ENCODE measurements at regions not wholly inside any gene's neighbourhood (a gene's known extent, or its start where the extent isn't known, plus 50 kb on each side); places are given as distances from the start of the nearest gene placed in this dataset.

- no peak for TF ChIP-seq CTCF (IDR thresholded peaks at IDR 0.05)
- TF ChIP-seq EP300 (IDR thresholded peaks at IDR 0.05): no peak
These were observed 53.1 kb upstream of the SNX9 start for GRCh38 chr6:157769776-157770426.

All from tibial nerve (tissue), 4 donors.